Calu3 (cell line): ENCODE measurements at regions not wholly inside any gene's neighbourhood (a gene's known extent, or its start where the extent isn't known, plus 50 kb on each side); places are given as distances from the start of the nearest gene placed in this dataset.
"Not testable (repeated sequence)": the region's sequence is repeated elsewhere in the genome, so short reads cannot be mapped to it uniquely, and the experiment has no call there.

Experiments used
- BruUV-seq: library from RNA; stranded (reverse); fragments of 400-500 nt; replicated peaks from 2 replicates; lab custom pipeline; 2021; lab: Mats Ljungman, UMichigan
- CTCF ChIA-PET: fragments of 300-600 bp; sonication (Branson Sonifier 250); formaldehyde crosslinking; loops from one replicate; lab custom pipeline; 2022; ENCODE audit warnings: antibody characterized with exemption; lab: Charles Lee
- DNase-seq: peaks from one replicate; pipeline ENCODE4 v3.0.0; 2022
- H3K27ac Mint-ChIP-seq: one replicate; pipeline ENCODE4 v1.8.0; 2022; ENCODE audit warnings: mixed read lengths; ENCODE audit not compliant: unreplicated experiment
- H3K27me3 Mint-ChIP-seq: one replicate; pipeline ENCODE4 v1.8.0; 2022; ENCODE audit warnings: mixed read lengths; ENCODE audit not compliant: unreplicated experiment
- H3K36me3 Mint-ChIP-seq: one replicate; pipeline ENCODE4 v1.8.0; 2022; ENCODE audit warnings: mild to moderate bottlenecking, moderate library complexity, mixed read lengths; ENCODE audit not compliant: insufficient read depth, unreplicated experiment
- H3K4me1 Mint-ChIP-seq: one replicate; pipeline ENCODE4 v1.8.0; 2022; ENCODE audit warnings: mild to moderate bottlenecking, low read depth, mixed read lengths; ENCODE audit not compliant: unreplicated experiment
- H3K4me3 Mint-ChIP-seq: one replicate; pipeline ENCODE4 v1.8.0; 2022; ENCODE audit warnings: mild to moderate bottlenecking, low read depth, moderate library complexity, mixed read lengths; ENCODE audit not compliant: unreplicated experiment
- H3K9me3 Mint-ChIP-seq: one replicate; pipeline ENCODE4 v1.8.0; 2022; ENCODE audit warnings: low read depth, mixed read lengths; ENCODE audit not compliant: unreplicated experiment
- intact Hi-C: fragments of 100-400 bp; cut with micrococcal nuclease; formaldehyde crosslinking; loops from one replicate; pipeline ENCODE4 v1.10.0; 2022; ENCODE audit not compliant: unreplicated experiment
- TF ChIP-seq, protein P1 (sequence below): fragments of 200-600 bp; IDR thresholded peaks from one replicate; pipeline ENCODE4 v1.8.0; 2022; ENCODE audit warnings: antibody characterized with exemption; ENCODE audit not compliant: unreplicated experiment

DNA sequence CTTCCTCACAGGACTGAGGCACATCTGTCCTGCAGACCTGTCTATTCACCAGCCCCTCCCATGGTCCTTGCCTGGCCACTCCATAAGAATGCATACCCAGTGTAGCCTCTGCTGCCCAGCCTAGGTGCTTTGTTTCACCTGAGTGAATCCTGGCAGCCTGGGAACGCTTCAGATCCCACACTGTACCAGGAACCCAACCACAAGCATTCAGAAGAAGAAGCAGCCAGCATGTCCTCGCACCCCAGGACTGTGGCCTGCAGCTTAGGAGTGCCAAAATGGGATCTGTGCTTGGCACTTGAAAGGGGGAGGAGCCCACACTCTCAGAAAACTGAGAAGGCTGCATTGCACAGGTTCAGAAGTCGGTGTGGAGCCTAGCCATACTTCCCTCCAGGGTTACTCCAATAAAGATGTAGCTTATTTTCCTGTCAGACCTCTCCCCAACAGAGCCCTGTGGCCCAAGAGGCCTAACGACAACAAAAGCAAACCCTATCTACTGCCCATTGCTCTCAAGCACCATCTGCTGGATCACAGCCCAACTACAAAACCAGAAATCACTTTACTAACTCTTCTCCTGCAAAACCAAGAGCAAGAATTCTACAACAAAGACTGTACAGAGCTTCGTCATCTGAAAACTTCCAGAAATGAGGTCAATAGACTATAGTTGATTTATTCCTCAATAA lies 923.1 kb upstream of the NEGR1 start:
- H3K27me3 Mint-ChIP-seq, result no peaks in the 10 kb centered on the region
- intact Hi-C loops, result no loop called here
- no TSS peak for BruUV-seq
- no peak overlapping the region for H3K4me3 Mint-ChIP-seq
- no peak overlapping the region for H3K27ac Mint-ChIP-seq
- H3K36me3 Mint-ChIP-seq, result no peaks in the 10 kb centered on the region
- H3K4me1 Mint-ChIP-seq, result no peaks in the 10 kb centered on the region
- peaks cover 32% of the 10 kb centered on the region for H3K9me3 Mint-ChIP-seq
- no peak for DNase-seq
- CTCF ChIA-PET, result no interaction called here
- TF ChIP-seq, protein P1, sequence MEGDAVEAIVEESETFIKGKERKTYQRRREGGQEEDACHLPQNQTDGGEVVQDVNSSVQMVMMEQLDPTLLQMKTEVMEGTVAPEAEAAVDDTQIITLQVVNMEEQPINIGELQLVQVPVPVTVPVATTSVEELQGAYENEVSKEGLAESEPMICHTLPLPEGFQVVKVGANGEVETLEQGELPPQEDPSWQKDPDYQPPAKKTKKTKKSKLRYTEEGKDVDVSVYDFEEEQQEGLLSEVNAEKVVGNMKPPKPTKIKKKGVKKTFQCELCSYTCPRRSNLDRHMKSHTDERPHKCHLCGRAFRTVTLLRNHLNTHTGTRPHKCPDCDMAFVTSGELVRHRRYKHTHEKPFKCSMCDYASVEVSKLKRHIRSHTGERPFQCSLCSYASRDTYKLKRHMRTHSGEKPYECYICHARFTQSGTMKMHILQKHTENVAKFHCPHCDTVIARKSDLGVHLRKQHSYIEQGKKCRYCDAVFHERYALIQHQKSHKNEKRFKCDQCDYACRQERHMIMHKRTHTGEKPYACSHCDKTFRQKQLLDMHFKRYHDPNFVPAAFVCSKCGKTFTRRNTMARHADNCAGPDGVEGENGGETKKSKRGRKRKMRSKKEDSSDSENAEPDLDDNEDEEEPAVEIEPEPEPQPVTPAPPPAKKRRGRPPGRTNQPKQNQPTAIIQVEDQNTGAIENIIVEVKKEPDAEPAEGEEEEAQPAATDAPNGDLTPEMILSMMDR, result no peak

DNA sequence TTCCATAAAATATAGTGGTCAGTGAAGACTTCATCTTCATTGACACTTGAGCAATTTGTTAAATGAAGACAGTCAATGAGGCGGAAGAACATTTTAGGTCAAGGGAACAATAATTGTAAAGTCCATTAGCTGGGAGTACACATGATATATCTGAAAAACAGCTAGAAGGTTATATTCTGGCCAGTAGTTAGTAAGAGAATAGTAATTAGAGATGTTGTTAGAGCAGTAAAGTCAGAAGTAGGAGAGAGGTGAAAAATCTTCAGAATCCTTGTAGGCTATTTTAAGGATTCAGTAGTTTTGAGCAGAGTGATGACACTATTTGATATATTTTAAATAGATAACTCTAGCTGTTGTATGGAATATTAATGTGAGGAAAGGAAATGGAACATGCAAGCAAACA lies 915.6 kb upstream of the NEGR1 start:
- no peak overlapping the region for H3K4me3 Mint-ChIP-seq
- TF ChIP-seq, protein P1, result no peak
- no peaks in the 10 kb centered on the region for H3K4me1 Mint-ChIP-seq
- no peak overlapping the region for H3K27ac Mint-ChIP-seq
- BruUV-seq, result no TSS peak
- H3K27me3 Mint-ChIP-seq, result no peaks in the 10 kb centered on the region
- intact Hi-C loops, result no loop called here
- no peaks in the 10 kb centered on the region for H3K36me3 Mint-ChIP-seq
- CTCF ChIA-PET, result no interaction called here
- DNase-seq, result no peak
- peaks cover 12% of the 10 kb centered on the region for H3K9me3 Mint-ChIP-seq

DNA sequence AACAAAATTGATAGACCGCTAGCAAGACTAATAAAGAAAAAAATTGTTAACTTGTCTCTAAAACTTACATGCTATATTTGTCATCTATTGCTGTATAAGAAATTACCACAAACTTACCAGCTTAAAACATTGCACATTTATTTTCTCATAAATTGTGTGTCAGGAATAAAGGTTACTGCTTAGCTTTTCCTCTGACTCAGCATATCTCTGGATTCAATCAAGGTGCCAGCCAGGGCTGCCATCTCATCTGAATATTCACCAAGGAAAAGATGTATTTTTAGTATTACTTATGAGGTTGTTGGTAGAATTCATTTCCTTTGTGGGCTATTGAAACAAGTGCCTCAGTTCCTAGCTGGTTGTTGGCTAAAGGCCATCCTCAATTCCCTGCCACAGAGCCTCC lies 912.6 kb upstream of the NEGR1 start:
- H3K27me3 Mint-ChIP-seq, result no peaks in the 10 kb centered on the region
- DNase-seq, result no peak
- TF ChIP-seq, protein P1, result no peak
- intact Hi-C loops, result no loop called here
- no peak overlapping the region for H3K4me3 Mint-ChIP-seq
- CTCF ChIA-PET, result no interaction called here
- no peak overlapping the region for H3K27ac Mint-ChIP-seq
- no peaks in the 10 kb centered on the region for H3K36me3 Mint-ChIP-seq
- no peaks in the 10 kb centered on the region for H3K4me1 Mint-ChIP-seq
- peaks cover 7% of the 10 kb centered on the region for H3K9me3 Mint-ChIP-seq
- BruUV-seq, result no TSS peak

DNA sequence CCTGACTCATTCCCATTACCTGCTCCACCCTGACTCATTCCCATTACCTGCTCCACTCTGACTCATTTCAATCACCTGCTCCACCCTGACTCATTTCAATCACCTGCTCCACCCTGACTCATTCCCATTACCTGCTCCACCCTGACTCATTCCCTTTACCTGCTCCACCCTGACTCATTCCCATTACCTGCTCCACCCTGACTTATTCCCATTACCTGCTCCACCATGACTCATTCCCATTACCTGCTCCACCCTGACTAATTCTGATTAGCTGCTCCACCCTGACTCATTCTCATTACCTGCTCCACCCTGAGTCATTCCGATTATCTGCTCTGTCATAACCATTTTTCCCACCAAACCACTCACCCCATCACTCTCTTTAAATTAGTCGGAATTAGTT lies 901.2 kb upstream of the NEGR1 start:
- H3K4me3 Mint-ChIP-seq, H3K27me3 Mint-ChIP-seq, intact Hi-C loops, H3K4me1 Mint-ChIP-seq, H3K36me3 Mint-ChIP-seq, DNase-seq, CTCF ChIA-PET, H3K27ac Mint-ChIP-seq, BruUV-seq: not testable (repeated sequence)
- H3K9me3 Mint-ChIP-seq, result peaks cover 16% of the 10 kb centered on the region

DNA sequence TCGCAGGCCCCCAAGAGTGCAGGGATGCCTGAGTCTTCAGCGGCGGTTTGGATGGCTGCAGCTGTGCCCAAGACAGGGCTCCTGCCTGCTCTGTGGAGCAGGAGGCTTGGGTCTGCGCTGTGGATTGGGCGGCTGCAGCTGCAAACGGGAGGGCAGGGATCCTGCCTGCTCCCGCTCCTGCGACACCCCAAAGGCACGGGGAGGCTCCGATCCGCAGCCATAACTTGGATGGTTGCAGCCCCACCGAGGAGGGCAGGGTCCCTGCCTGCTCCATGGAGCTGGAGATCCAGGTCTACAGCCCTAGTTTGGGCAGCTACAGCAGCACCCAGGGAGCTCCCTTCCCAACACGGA lies 898.8 kb upstream of the NEGR1 start:
- TF ChIP-seq, protein P1, result no peak
- intact Hi-C loops, result no loop called here
- H3K9me3 Mint-ChIP-seq, result peaks cover 9% of the 10 kb centered on the region
- H3K27me3 Mint-ChIP-seq, result no peaks in the 10 kb centered on the region
- BruUV-seq, result no TSS peak
- no peaks in the 10 kb centered on the region for H3K4me1 Mint-ChIP-seq
- no peak overlapping the region for H3K4me3 Mint-ChIP-seq
- H3K36me3 Mint-ChIP-seq, result no peaks in the 10 kb centered on the region
- H3K27ac Mint-ChIP-seq, result no peak overlapping the region
- DNase-seq, result no peak
- CTCF ChIA-PET, result no interaction called here
